Psoas muscle (tissue), 7 donors: ENCODE measurements at regions not wholly inside any gene's neighbourhood (a gene's known extent, or its start where the extent isn't known, plus 50 kb on each side); places are given as distances from the start of the nearest gene placed in this dataset.

Experiments
- ATAC-seq, 4 donors: fragments of 200-7000 bp; cut with Tn5 transposase; one replicate each; pipeline ENCODE4 v1.9.1; 2020; ENCODE audit warnings: moderate library complexity in 3 of 4, mild to moderate bottlenecking in 2 of 4
- DNase-seq, 2 donors: peaks; one replicate each; pipeline ENCODE4 v3.0.0-alpha.2; 2020
- H3K27ac ChIP-seq: fragments of 200-600 bp; one replicate; pipeline ENCODE4 v1.8.0; 2022
- H3K27me3 ChIP-seq, 3 donors: fragments of 200-600 bp in 1 of 3; one replicate each; pipeline versions ENCODE4 v1.6.1 to v1.8.0; 2013 to 2022; ENCODE audit warnings: low read length in 2 of 3, mild to moderate bottlenecking in 2 of 3, moderate library complexity in 1 of 3; ENCODE audit not compliant: insufficient read depth in 3 of 3
- H3K36me3 ChIP-seq, 2 donors: fragments of 200-600 bp in 1 of 2; one replicate each; pipeline versions ENCODE4 v1.6.1 to v1.8.0; 2013 to 2022; ENCODE audit warnings: low read depth in 1 of 2, mild to moderate bottlenecking in 1 of 2, moderate library complexity in 1 of 2; ENCODE audit not compliant: insufficient read depth in 1 of 2
- H3K4me1 ChIP-seq: fragments of 200-600 bp; one replicate; pipeline ENCODE4 v1.8.0; 2022
- H3K4me3 ChIP-seq: fragments of 200-600 bp; one replicate; pipeline ENCODE4 v1.8.0; 2022; ENCODE audit warnings: mild to moderate bottlenecking
- H3K9me3 ChIP-seq: fragments of 200-600 bp; one replicate; pipeline ENCODE4 v1.8.0; 2022
- WGBS, 3 donors: extraction: QIAGEN DNeasy Blood & Tissue Kit; methylation state at CpG; one replicate each; pipeline versions ENCODE4 v1.1.6 to v1.1.7; 2013; 5-methylcytosine and 5-hydroxymethylcytosine counted together
- intact Hi-C, 2 donors: fragments of 100-400 bp; cut with DNase I; formaldehyde crosslinking; loops; one replicate each; pipeline versions ENCODE4 v1.11.0 to v1.14.2; 2022
- TF ChIP-seq, protein P1 (sequence below): fragments of 200-600 bp; IDR thresholded peaks from one replicate; pipeline ENCODE4 v1.8.0; 2022; ENCODE audit warnings: antibody characterized with exemption
- donor health status: healthy with polysubstance abuse.
- donor health status: DM: no; HTN: no; CAD: no; lungs with moderate emphysema.
- donor health status: Bipolar disorder and iron deficiency.
- donor health status: healthy.
- donor health status: DM: yes; HTN: yes; CAD: no.
- donor health status: DM: no; HTN: no; CAD: no.
- donor health status: DM: yes; HTN: yes; CAD: no.

DNA sequence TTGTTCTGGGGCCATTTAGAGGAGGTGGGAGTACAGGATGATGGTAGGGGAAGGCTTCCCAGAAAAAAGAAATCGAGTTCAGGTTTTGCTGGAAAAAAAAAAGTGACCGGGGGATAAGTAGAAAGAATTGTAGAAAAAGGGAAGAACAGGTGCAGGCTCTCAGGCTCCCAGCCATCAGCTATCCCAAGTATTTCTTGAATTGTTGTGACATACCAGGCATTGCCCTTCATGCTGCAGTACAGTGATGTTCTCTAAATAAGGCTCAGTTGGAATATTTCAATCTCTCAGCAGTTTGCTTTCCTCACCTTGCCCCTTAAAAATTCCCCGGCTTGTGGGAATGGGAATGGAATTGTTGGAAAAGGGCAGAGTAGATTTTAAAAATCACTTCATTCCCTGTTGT, 82.5 kb upstream of the RGMA start:
- no peaks in the 10 kb centered on the region for H3K36me3 ChIP-seq
- TF ChIP-seq, protein P1, sequence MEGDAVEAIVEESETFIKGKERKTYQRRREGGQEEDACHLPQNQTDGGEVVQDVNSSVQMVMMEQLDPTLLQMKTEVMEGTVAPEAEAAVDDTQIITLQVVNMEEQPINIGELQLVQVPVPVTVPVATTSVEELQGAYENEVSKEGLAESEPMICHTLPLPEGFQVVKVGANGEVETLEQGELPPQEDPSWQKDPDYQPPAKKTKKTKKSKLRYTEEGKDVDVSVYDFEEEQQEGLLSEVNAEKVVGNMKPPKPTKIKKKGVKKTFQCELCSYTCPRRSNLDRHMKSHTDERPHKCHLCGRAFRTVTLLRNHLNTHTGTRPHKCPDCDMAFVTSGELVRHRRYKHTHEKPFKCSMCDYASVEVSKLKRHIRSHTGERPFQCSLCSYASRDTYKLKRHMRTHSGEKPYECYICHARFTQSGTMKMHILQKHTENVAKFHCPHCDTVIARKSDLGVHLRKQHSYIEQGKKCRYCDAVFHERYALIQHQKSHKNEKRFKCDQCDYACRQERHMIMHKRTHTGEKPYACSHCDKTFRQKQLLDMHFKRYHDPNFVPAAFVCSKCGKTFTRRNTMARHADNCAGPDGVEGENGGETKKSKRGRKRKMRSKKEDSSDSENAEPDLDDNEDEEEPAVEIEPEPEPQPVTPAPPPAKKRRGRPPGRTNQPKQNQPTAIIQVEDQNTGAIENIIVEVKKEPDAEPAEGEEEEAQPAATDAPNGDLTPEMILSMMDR: no peak
- H3K27ac ChIP-seq: no peak overlapping the region
- WGBS, 3 donors: 57 to 62% (median 59%) methylated on average over 3 of the region's 3 CpGs
- no peak for ATAC-seq
- no peak for DNase-seq
- no peak overlapping the region for H3K4me3 ChIP-seq
- no peaks in the 10 kb centered on the region for H3K9me3 ChIP-seq
- H3K4me1 ChIP-seq: no peaks in the 10 kb centered on the region
- intact Hi-C loops: no loop called here
- no peaks in the 10 kb centered on the region for H3K27me3 ChIP-seq

DNA sequence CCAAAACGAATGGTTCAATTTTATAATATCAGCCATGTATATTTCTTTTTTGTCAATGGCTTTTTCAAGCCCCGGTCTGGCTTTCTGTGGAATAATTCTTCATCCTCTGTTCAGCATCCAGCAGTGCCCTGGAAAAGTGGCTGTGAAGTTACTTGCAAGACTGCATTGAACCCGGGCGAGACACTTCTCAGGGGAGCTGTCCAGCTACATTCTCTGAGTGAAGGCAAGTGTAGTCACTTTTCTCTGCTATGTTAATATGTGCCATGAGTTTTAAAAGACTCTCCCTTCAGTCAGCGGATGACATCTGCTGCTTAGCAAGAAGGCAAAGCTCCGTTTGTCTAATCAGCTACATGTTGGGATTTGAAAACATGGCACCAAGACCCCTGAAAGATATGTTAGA, 81.3 kb upstream of the RGMA start:
- Histone ChIP-seq H3K9me3 (no peaks in the 10 kb centered on the region), H3K27me3 (no peaks in the 10 kb centered on the region), H3K4me1 (no peaks in the 10 kb centered on the region), H3K27ac (no peak overlapping the region), H3K36me3 (no peaks in the 10 kb centered on the region), H3K4me3 (no peak overlapping the region)
- DNase-seq: no peak
- WGBS, 3 donors: 65 to 71% (median 67%) methylated on average over 6 of the region's 6 CpGs
- intact Hi-C loops: no loop called here
- ATAC-seq: no peak
- TF ChIP-seq, protein P1: no peak

DNA sequence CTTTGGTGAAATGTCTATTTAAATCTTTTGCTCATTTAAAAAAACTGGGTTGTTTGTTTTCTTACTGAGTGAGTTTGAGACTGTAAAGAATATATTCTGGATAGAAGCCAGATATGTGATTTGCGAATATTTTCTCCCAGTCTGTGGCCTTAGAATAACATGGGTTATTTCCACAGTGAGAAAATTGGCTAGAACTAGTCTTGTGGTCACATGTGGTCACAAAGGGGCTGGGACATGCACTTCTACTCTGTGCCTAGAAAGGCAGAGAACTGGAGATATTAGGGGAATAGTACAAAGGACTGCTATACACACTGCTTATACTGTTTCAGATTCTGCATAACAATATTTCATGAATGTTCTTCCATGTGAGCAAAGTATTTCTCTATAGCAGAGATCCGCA, 79.9 kb upstream of the RGMA start:
- no peak for ATAC-seq
- Histone ChIP-seq H3K27me3 (no peaks in the 10 kb centered on the region), H3K4me3 (no peak overlapping the region), H3K4me1 (no peaks in the 10 kb centered on the region), H3K9me3 (no peaks in the 10 kb centered on the region), H3K36me3 (no peaks in the 10 kb centered on the region), H3K27ac (no peak overlapping the region)
- TF ChIP-seq, protein P1: no peak
- DNase-seq: no peak
- 64 to 74% (median 67%) methylated on average over 2 of the region's 2 CpGs for WGBS, 3 donors
- intact Hi-C loops: no loop called here

DNA sequence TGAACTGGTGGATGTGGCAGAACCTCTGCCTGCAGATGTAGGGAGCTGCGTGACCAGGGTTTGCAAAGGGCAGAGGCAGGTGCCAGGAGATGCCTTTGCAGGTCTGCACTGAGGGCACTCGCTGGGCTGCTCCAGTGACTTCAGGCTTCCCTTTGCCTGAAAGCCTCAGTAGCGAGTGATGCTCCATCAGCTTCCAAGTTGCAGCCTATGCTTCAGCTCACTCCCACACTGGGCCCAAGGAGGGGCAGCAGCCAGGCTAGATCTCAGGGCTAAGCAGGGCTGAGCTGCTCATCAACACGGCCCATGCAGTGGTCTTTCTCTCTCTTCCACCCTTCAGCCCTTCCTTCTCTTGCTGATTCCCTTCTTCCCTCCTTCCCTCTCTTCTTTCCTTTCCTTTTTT, 78.3 kb upstream of the RGMA start:
- WGBS, 3 donors: 82 to 91% (median 90%) methylated on average over 4 of the region's 4 CpGs
- Histone ChIP-seq H3K27me3 (no peaks in the 10 kb centered on the region), H3K36me3 (no peaks in the 10 kb centered on the region), H3K9me3 (no peaks in the 10 kb centered on the region), H3K4me3 (no peak overlapping the region), H3K27ac (no peak overlapping the region), H3K4me1 (no peaks in the 10 kb centered on the region)
- DNase-seq (no peak), ATAC-seq (no peak)
- intact Hi-C loops: no loop called here
- TF ChIP-seq, protein P1: no peak

DNA sequence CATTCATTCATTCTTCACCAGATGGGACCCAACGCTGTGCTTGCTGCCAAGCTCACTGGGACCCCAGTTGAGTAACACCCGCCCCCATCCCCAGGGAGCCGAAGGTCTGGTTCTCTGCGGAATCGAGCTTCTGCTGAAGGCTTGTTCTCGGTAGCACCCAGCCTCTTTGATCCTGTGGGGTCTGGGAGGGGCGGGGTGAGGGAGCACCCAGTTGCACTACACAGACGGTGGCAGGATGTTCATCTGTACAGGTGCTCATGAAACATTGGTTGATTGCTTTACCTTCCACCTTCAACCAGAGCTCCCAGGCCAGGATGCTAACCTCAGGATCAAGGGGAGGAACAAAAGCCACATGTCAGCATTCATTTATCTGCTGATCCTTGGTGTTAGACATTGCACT, 77.7 kb upstream of the RGMA start:
- Histone ChIP-seq H3K27me3 (no peaks in the 10 kb centered on the region), H3K27ac (no peak overlapping the region), H3K4me1 (no peaks in the 10 kb centered on the region), H3K9me3 (no peaks in the 10 kb centered on the region), H3K36me3 (no peaks in the 10 kb centered on the region), H3K4me3 (no peak overlapping the region)
- WGBS, 3 donors: 86 to 89% (median 87%) methylated on average over 7 to 8 of the region's 8 CpGs
- intact Hi-C loops: no loop called here
- TF ChIP-seq, protein P1: no peak
- ATAC-seq (no peak), DNase-seq (no peak)
